IPS-15b (cell line): ENCODE measurements at regions not wholly inside any gene's neighbourhood (a gene's known extent, or its start where the extent isn't known, plus 50 kb on each side); places are given as distances from the start of the nearest gene placed in this dataset.

ENCODE experiments used
- H3K27me3 ChIP-seq: one replicate; pipeline ENCODE4 v1.6.1; 2013; ENCODE audit warnings: low read length; ENCODE audit not compliant: control insufficient read depth, insufficient read depth
- H3K36me3 ChIP-seq: one replicate; pipeline ENCODE4 v1.6.1; 2013; ENCODE audit warnings: low read length; ENCODE audit not compliant: control insufficient read depth, insufficient read depth
- H3K4me1 ChIP-seq: one replicate; pipeline ENCODE4 v1.6.1; 2013; ENCODE audit warnings: mild to moderate bottlenecking, low read length; ENCODE audit not compliant: control insufficient read depth, insufficient read depth
- H3K4me3 ChIP-seq: one replicate; pipeline ENCODE4 v1.5.1; 2013; ENCODE audit warnings: low read depth, low read length
- H3K9ac ChIP-seq: one replicate; pipeline ENCODE4 v1.6.1; 2013; ENCODE audit warnings: low read depth, mild to moderate bottlenecking, low read length
- H3K9me3 ChIP-seq: one replicate; pipeline ENCODE4 v1.6.1; 2013; ENCODE audit warnings: mild to moderate bottlenecking, low read length; ENCODE audit not compliant: control insufficient read depth, insufficient read depth

DNA sequence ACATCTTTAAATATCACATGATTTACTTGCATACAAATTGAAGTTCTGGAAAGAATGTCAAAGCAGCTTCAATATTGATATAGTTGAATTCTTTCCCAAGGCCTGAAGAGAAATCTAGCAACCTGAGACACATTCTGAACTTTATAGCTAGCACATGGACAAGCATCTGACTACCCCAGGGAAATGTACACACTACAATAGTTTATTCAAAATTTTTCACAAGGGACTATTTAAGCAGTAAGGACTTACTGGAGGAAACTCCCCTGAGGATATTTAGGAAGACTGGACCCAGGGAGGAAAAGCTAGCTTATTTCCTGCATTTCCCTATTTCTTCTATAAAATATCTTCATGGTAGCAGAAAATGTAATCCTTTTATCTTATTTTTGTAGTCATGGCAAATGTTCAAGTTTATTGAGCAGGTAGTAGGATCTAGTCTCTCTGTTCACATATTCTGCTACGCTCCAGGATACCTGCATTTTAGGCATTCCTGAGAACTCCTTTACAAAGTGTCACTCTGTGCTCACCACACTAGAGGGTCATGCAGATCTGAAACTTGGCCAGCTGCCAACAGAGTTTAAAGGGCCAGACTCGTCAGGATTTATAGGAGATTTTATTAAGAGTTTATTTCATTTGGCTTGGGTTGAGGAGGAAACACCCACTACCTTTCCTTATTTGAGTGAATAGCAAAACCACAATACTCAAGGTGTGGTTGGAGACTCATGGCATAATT is 348.4 kb upstream of the FTMT start:
- Histone ChIP-seq H3K4me3 (no peak overlapping the region), H3K4me1 (peaks cover 11% of the 10 kb centered on the region), H3K27me3 (no peaks in the 10 kb centered on the region), H3K9me3 (no peaks in the 10 kb centered on the region), H3K36me3 (no peaks in the 10 kb centered on the region), H3K9ac (no peak overlapping the region)

- Histone ChIP-seq H3K36me3 (no peaks in the 10 kb centered on the region), H3K4me3 (no peak overlapping the region), H3K4me1 (no peaks in the 10 kb centered on the region), H3K27me3 (no peaks in the 10 kb centered on the region), H3K9me3 (no peaks in the 10 kb centered on the region), H3K9ac (no peak overlapping the region)
Observed at GRCh38 chr5:121516997-121517396, 334.7 kb upstream of the FTMT start.

GRCh38 chr5:121525706-121526105 is 326.0 kb upstream of the FTMT start:
- H3K9ac ChIP-seq, result no peak overlapping the region
- no peaks in the 10 kb centered on the region for H3K9me3 ChIP-seq
- no peaks in the 10 kb centered on the region for H3K36me3 ChIP-seq
- H3K4me1 ChIP-seq, result no peaks in the 10 kb centered on the region
- H3K27me3 ChIP-seq, result no peaks in the 10 kb centered on the region
- H3K4me3 ChIP-seq, result no peak overlapping the region

GRCh38 chr5:121526908-121527307 is 324.8 kb upstream of the FTMT start:
- H3K4me1 ChIP-seq, result no peaks in the 10 kb centered on the region
- H3K9ac ChIP-seq, result no peak overlapping the region
- H3K27me3 ChIP-seq, result no peaks in the 10 kb centered on the region
- no peaks in the 10 kb centered on the region for H3K9me3 ChIP-seq
- no peaks in the 10 kb centered on the region for H3K36me3 ChIP-seq
- H3K4me3 ChIP-seq, result no peak overlapping the region

GRCh38 chr5:121533814-121534213 is 317.9 kb upstream of the FTMT start:
- H3K36me3 ChIP-seq, result no peaks in the 10 kb centered on the region
- H3K4me1 ChIP-seq, result no peaks in the 10 kb centered on the region
- no peaks in the 10 kb centered on the region for H3K27me3 ChIP-seq
- H3K9ac ChIP-seq, result no peak overlapping the region
- H3K9me3 ChIP-seq, result no peaks in the 10 kb centered on the region
- H3K4me3 ChIP-seq, result no peak overlapping the region

- no peak overlapping the region for H3K4me3 ChIP-seq
- H3K9ac ChIP-seq, result no peak overlapping the region
Observed at GRCh38 chr5:121550989-121551388, 300.7 kb upstream of the FTMT start.

GRCh38 chr5:121559832-121560231 is 291.9 kb upstream of the FTMT start:
- H3K36me3 ChIP-seq, result no peaks in the 10 kb centered on the region
- no peaks in the 10 kb centered on the region for H3K4me1 ChIP-seq
- no peak overlapping the region for H3K4me3 ChIP-seq
- H3K9ac ChIP-seq, result no peak overlapping the region
- no peaks in the 10 kb centered on the region for H3K9me3 ChIP-seq
- H3K27me3 ChIP-seq, result no peaks in the 10 kb centered on the region

More at GRCh38 chr5:121550989-121551388, 300.7 kb upstream of the FTMT start:
- no peaks in the 10 kb centered on the region for H3K9me3 ChIP-seq
- H3K36me3 ChIP-seq, result no peaks in the 10 kb centered on the region
- H3K4me1 ChIP-seq, result no peaks in the 10 kb centered on the region
- H3K27me3 ChIP-seq, result no peaks in the 10 kb centered on the region

GRCh38 chr5:121572061-121572460 is 279.6 kb upstream of the FTMT start:
- Histone ChIP-seq H3K9me3 (no peaks in the 10 kb centered on the region), H3K9ac (no peak overlapping the region), H3K4me1 (no peaks in the 10 kb centered on the region)

GRCh38 chr5:121573721-121574382 is 277.8 kb upstream of the FTMT start:
- Histone ChIP-seq H3K27me3 (no peaks in the 10 kb centered on the region), H3K4me1 (no peaks in the 10 kb centered on the region), H3K4me3 (no peak overlapping the region), H3K9me3 (no peaks in the 10 kb centered on the region), H3K9ac (no peak overlapping the region), H3K36me3 (no peaks in the 10 kb centered on the region)

More at GRCh38 chr5:121572061-121572460, 279.6 kb upstream of the FTMT start:
- no peaks in the 10 kb centered on the region for H3K27me3 ChIP-seq
- no peaks in the 10 kb centered on the region for H3K36me3 ChIP-seq
- no peak overlapping the region for H3K4me3 ChIP-seq

DNA sequence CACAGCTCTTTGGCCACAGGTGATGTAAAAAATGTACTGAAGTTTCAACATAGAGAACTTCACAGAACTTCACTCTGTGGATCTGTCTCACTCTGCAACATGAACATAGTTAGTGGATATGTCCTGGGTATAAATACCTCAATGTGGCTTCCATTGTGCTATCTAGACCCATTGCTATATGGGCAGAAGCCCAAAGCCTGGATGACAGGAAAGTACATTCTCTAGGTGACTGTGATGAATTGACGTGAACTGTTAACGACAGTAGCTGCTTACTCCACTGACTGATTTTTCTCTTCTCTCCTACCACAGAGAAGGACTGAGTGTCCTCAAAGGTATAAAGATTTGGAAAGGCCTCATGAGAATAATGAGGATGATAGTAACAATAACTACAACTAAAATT is 270.1 kb upstream of the FTMT start:
- Histone ChIP-seq H3K36me3 (no peaks in the 10 kb centered on the region), H3K9ac (no peak overlapping the region), H3K4me3 (no peak overlapping the region), H3K27me3 (no peaks in the 10 kb centered on the region), H3K4me1 (no peaks in the 10 kb centered on the region), H3K9me3 (no peaks in the 10 kb centered on the region)

DNA sequence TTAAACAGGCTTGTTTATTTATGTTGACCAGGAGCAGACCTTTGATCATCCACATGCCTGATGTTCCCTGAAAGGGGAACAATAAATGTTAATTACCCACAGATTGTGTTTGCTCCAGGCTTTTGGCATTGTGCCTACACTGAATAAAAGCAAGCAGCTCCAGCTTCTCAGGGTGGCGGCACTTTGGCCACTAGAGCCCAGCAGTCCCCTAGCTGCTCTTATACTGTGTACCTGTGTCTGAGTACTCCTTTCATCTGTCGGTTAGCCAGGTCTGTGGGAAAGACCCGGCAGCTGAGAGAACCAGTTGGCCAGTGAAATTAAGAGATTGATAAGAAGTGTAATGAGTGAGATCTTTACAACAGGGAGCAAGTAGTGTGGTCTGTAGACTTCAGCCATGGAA is 254.8 kb upstream of the FTMT start:
- no peaks in the 10 kb centered on the region for H3K4me1 ChIP-seq
- no peaks in the 10 kb centered on the region for H3K27me3 ChIP-seq
- H3K36me3 ChIP-seq, result no peaks in the 10 kb centered on the region
- no peaks in the 10 kb centered on the region for H3K9me3 ChIP-seq
- H3K4me3 ChIP-seq, result no peak overlapping the region
- no peak overlapping the region for H3K9ac ChIP-seq

GRCh38 chr5:121608826-121609225 is 242.9 kb upstream of the FTMT start:
- no peak overlapping the region for H3K4me3 ChIP-seq
- no peak overlapping the region for H3K9ac ChIP-seq
- H3K9me3 ChIP-seq, result no peaks in the 10 kb centered on the region
- no peaks in the 10 kb centered on the region for H3K36me3 ChIP-seq
- no peaks in the 10 kb centered on the region for H3K4me1 ChIP-seq
- no peaks in the 10 kb centered on the region for H3K27me3 ChIP-seq
